Panc1 (cell line): ENCODE measurements at regions not wholly inside any gene's neighbourhood (a gene's known extent, or its start where the extent isn't known, plus 50 kb on each side); places are given as distances from the start of the nearest gene placed in this dataset.

ENCODE experiments used
- POLR2AphosphoS5 ChIP-seq: IDR thresholded peaks from 2 replicates; pipeline ENCODE4 v1.6.1; 2012; ENCODE audit warnings: mild to moderate bottlenecking, low read depth, low read length, moderate library complexity
- SIN3A ChIP-seq: IDR thresholded peaks from 2 replicates; pipeline ENCODE4 v1.6.1; 2012; ENCODE audit warnings: low read depth, mild to moderate bottlenecking, low read length, moderate library complexity, borderline replicate concordance; ENCODE audit not compliant: insufficient read depth
- TCF7L2 ChIP-seq: IDR thresholded peaks from 2 replicates; pipeline ENCODE4 v1.6.1; 2011; ENCODE audit warnings: mild to moderate bottlenecking, low read depth, low read length, inconsistent platforms
- TF ChIP-seq, protein P1 (sequence below): fragments of 450-650 bp; IDR thresholded peaks from 2 replicates; pipeline ENCODE4 v1.5.1; 2017; ENCODE audit warnings: mild to moderate bottlenecking
- TF ChIP-seq, protein P2 (sequence below), 2 experiments: IDR thresholded peaks; 2 replicates each; pipeline ENCODE4 v1.6.1; 2011 to 2012; ENCODE audit warnings: low read depth in 2 of 2, control low read depth in 1 of 2, low read length in 1 of 2, mild to moderate bottlenecking in 1 of 2, moderate library complexity in 1 of 2; ENCODE audit not compliant: insufficient read depth in 1 of 2

DNA sequence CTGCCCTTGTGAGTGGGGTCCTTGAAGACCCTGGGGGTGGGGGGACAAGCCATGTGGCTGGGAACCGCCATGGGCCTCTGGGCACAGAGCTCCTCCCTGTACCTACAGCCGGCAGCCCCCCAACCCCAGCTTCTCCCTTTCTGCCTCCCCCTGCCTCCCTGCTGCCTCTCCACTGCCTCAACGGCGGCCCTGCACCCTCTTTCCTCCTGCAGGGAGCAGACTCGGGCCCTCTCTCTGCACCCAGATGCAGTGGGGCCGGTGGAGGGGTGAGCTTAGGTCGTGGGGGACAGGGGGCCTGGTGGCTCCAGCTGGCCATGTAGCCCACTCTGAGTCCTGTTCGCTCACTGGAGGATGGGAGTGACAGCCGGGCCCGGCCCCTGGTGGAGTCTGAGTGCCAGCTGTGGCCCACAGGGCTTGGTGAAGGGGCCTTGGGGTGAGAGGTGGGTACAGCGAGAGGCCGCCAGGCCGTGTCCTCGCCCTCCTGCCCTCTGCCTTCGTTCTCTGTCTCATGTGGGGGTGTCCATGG is 139.3 kb upstream of the COL5A1 start:
- TF ChIP-seq, protein P1, sequence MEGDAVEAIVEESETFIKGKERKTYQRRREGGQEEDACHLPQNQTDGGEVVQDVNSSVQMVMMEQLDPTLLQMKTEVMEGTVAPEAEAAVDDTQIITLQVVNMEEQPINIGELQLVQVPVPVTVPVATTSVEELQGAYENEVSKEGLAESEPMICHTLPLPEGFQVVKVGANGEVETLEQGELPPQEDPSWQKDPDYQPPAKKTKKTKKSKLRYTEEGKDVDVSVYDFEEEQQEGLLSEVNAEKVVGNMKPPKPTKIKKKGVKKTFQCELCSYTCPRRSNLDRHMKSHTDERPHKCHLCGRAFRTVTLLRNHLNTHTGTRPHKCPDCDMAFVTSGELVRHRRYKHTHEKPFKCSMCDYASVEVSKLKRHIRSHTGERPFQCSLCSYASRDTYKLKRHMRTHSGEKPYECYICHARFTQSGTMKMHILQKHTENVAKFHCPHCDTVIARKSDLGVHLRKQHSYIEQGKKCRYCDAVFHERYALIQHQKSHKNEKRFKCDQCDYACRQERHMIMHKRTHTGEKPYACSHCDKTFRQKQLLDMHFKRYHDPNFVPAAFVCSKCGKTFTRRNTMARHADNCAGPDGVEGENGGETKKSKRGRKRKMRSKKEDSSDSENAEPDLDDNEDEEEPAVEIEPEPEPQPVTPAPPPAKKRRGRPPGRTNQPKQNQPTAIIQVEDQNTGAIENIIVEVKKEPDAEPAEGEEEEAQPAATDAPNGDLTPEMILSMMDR = no peak
- TF ChIP-seq POLR2AphosphoS5 (no peak), SIN3A (no peak), TCF7L2 (no peak)
- TF ChIP-seq, protein P2, sequence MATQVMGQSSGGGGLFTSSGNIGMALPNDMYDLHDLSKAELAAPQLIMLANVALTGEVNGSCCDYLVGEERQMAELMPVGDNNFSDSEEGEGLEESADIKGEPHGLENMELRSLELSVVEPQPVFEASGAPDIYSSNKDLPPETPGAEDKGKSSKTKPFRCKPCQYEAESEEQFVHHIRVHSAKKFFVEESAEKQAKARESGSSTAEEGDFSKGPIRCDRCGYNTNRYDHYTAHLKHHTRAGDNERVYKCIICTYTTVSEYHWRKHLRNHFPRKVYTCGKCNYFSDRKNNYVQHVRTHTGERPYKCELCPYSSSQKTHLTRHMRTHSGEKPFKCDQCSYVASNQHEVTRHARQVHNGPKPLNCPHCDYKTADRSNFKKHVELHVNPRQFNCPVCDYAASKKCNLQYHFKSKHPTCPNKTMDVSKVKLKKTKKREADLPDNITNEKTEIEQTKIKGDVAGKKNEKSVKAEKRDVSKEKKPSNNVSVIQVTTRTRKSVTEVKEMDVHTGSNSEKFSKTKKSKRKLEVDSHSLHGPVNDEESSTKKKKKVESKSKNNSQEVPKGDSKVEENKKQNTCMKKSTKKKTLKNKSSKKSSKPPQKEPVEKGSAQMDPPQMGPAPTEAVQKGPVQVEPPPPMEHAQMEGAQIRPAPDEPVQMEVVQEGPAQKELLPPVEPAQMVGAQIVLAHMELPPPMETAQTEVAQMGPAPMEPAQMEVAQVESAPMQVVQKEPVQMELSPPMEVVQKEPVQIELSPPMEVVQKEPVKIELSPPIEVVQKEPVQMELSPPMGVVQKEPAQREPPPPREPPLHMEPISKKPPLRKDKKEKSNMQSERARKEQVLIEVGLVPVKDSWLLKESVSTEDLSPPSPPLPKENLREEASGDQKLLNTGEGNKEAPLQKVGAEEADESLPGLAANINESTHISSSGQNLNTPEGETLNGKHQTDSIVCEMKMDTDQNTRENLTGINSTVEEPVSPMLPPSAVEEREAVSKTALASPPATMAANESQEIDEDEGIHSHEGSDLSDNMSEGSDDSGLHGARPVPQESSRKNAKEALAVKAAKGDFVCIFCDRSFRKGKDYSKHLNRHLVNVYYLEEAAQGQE (IDR thresholded peaks at IDR 0.05; ENCODE audit: insufficient read depth in 1 of 2, low read depth in 2 of 2, low read length in 1 of 2) = no peak
